Activated CD4-positive, alpha-beta memory T cell treated with anti-CD3 and anti-CD28 coated beads for 36 hours (primary cell): ENCODE measurements at regions not wholly inside any gene's neighbourhood (a gene's known extent, or its start where the extent isn't known, plus 50 kb on each side); places are given as distances from the start of the nearest gene placed in this dataset.

Experiments
- CTCF ChIA-PET: fragments of 350-600 bp; sonication (Branson Sonifier 250); formaldehyde crosslinking; loops from one replicate; lab custom pipeline; 2021; ENCODE audit warnings: antibody characterized with exemption, inconsistent platforms; lab: Charles Lee
- POLR2A ChIA-PET: fragments of 350-600 bp; sonication (Branson Sonifier 250); formaldehyde crosslinking; loops from one replicate; lab custom pipeline; 2021; ENCODE audit warnings: antibody characterized with exemption; lab: Charles Lee
- DNase-seq: peaks from one replicate; pipeline ENCODE4 v3.0.0-alpha.2; 2020
- H3K27ac Mint-ChIP-seq: one replicate; pipeline ENCODE4 v1.8.0; 2021; ENCODE audit warnings: mixed read lengths
- H3K27me3 Mint-ChIP-seq: one replicate; pipeline ENCODE4 v1.8.0; 2021; ENCODE audit warnings: mixed read lengths
- H3K36me3 Mint-ChIP-seq: one replicate; pipeline ENCODE4 v1.8.0; 2021; ENCODE audit warnings: mixed read lengths
- H3K4me1 Mint-ChIP-seq: one replicate; pipeline ENCODE4 v1.8.0; 2021; ENCODE audit warnings: low read depth, mixed read lengths
- H3K4me3 Mint-ChIP-seq: one replicate; pipeline ENCODE4 v1.8.0; 2021; ENCODE audit warnings: mild to moderate bottlenecking, mixed read lengths
- H3K9me3 Mint-ChIP-seq: one replicate; pipeline ENCODE4 v1.8.0; 2021; ENCODE audit warnings: mixed read lengths
- intact Hi-C: fragments of 100-400 bp; cut with micrococcal nuclease; formaldehyde crosslinking; loops from one replicate; pipeline ENCODE4 v1.15.1; 2023

GRCh38 chr6:14738497-14738896 is 507.4 kb upstream of the JARID2 start:
- ChIA-PET CTCF (no interaction called here), POLR2A (interaction anchor here (0.6 to 6.2 kb wide), 3 partner anchors 16 to 138 kb away, joined by 3 to 84 read pairs (median 3); no protein-coding TSS in a partner anchor)
- Mint-ChIP-seq H3K36me3 (peaks cover 29% of the 10 kb centered on the region), H3K27me3 (no peaks in the 10 kb centered on the region), H3K9me3 (no peaks in the 10 kb centered on the region), H3K4me1 (peaks cover 92% of the 10 kb centered on the region), H3K4me3 (no peak overlapping the region), H3K27ac (peak overlapping the region; percentile 98)
- intact Hi-C loops, result loop anchor here (10.0 kb wide), 4 partner anchors 696 to 1956 kb away; no protein-coding TSS in a partner anchor
- DNase-seq, result no peak

GRCh38 chr6:14738933-14739332 is 506.9 kb upstream of the JARID2 start:
- Mint-ChIP-seq H3K9me3 (no peaks in the 10 kb centered on the region), H3K27ac (peak overlapping the region; percentile 98), H3K36me3 (peaks cover 29% of the 10 kb centered on the region), H3K4me3 (no peak overlapping the region), H3K27me3 (no peaks in the 10 kb centered on the region), H3K4me1 (peaks cover 92% of the 10 kb centered on the region)
- intact Hi-C loops, result loop anchor here (10.0 kb wide), 4 partner anchors 696 to 1956 kb away; no protein-coding TSS in a partner anchor
- POLR2A ChIA-PET, result interaction anchor here (1.2 to 6.2 kb wide), 2 partner anchors 16 to 134 kb away, joined by 3 to 84 read pairs; no protein-coding TSS in a partner anchor
- CTCF ChIA-PET, result no interaction called here
- DNase-seq, result no peak

- DNase-seq, result no peak
- ChIA-PET POLR2A (interaction anchor here (3.2 kb wide), 1 partner anchor 135 kb away, joined by 15 read pairs; no protein-coding TSS in a partner anchor), CTCF (no interaction called here)
- H3K27ac Mint-ChIP-seq, result peak overlapping the region; percentile 98
- peaks cover 91% of the 10 kb centered on the region for H3K4me1 Mint-ChIP-seq
- H3K36me3 Mint-ChIP-seq, result peaks cover 25% of the 10 kb centered on the region
- peak overlapping the region; percentile 11 for H3K4me3 Mint-ChIP-seq
- no peaks in the 10 kb centered on the region for H3K27me3 Mint-ChIP-seq
- intact Hi-C loops, result loop anchor here (10.0 kb wide), 4 partner anchors 695 to 1955 kb away; no protein-coding TSS in a partner anchor
- no peaks in the 10 kb centered on the region for H3K9me3 Mint-ChIP-seq
Measured at GRCh38 chr6:14739827-14740226, 506.0 kb upstream of the JARID2 start.

GRCh38 chr6:14742171-14742570 is 503.7 kb upstream of the JARID2 start:
- H3K27ac Mint-ChIP-seq, result peak overlapping the region; percentile 98
- intact Hi-C loops, result no loop called here
- H3K4me1 Mint-ChIP-seq, result peaks cover 84% of the 10 kb centered on the region
- ChIA-PET POLR2A (interaction anchor here (1.0 to 3.2 kb wide), 4 partner anchors 10 to 133 kb away, joined by 3 to 15 read pairs (median 4); no protein-coding TSS in a partner anchor), CTCF (interaction anchor here (0.8 kb wide), 1 partner anchor 135 kb away, joined by 3 read pairs; no protein-coding TSS in a partner anchor)
- no peaks in the 10 kb centered on the region for H3K27me3 Mint-ChIP-seq
- peak overlapping the region; percentile 58 for H3K4me3 Mint-ChIP-seq
- DNase-seq, result no peak
- H3K36me3 Mint-ChIP-seq, result peaks cover 25% of the 10 kb centered on the region
- H3K9me3 Mint-ChIP-seq, result no peaks in the 10 kb centered on the region

GRCh38 chr6:14742680-14743079 is 503.2 kb upstream of the JARID2 start:
- peaks cover 83% of the 10 kb centered on the region for H3K4me1 Mint-ChIP-seq
- intact Hi-C loops, result loop anchor here (1.0 kb wide), 3 partner anchors 7 to 45 kb away; no protein-coding TSS in a partner anchor
- no peaks in the 10 kb centered on the region for H3K27me3 Mint-ChIP-seq
- no peaks in the 10 kb centered on the region for H3K9me3 Mint-ChIP-seq
- ChIA-PET CTCF (interaction anchor here (0.8 to 1.8 kb wide), 2 partner anchors 43 to 134 kb away, joined by 3 to 5 read pairs; no protein-coding TSS in a partner anchor), POLR2A (interaction anchor here (1.1 to 3.2 kb wide), 4 partner anchors 8 to 133 kb away, joined by 3 to 15 read pairs (median 8); no protein-coding TSS in a partner anchor)
- H3K27ac Mint-ChIP-seq, result peak overlapping the region; percentile 98
- peak overlapping the region; percentile 58 for H3K4me3 Mint-ChIP-seq
- DNase-seq, result no peak
- peaks cover 25% of the 10 kb centered on the region for H3K36me3 Mint-ChIP-seq

GRCh38 chr6:14743144-14743473 is 502.8 kb upstream of the JARID2 start:
- H3K27me3 Mint-ChIP-seq, result no peaks in the 10 kb centered on the region

GRCh38 chr6:14743474-14744211 is 502.2 kb upstream of the JARID2 start:
- H3K27me3 Mint-ChIP-seq, result no peaks in the 10 kb centered on the region
- intact Hi-C loops, result loop anchor here (1.0 kb wide), 4 partner anchors 8 to 132 kb away; no protein-coding TSS in a partner anchor
- H3K9me3 Mint-ChIP-seq, result no peaks in the 10 kb centered on the region
- ChIA-PET CTCF (interaction anchor here (1.0 to 1.8 kb wide), 5 partner anchors 11 to 133 kb away, joined by 3 to 5 read pairs (median 3); no protein-coding TSS in a partner anchor), POLR2A (interaction anchor here (0.8 to 2.0 kb wide), 8 partner anchors 9 to 134 kb away, joined by 4 to 12 read pairs (median 6); no protein-coding TSS in a partner anchor)
- peak; percentile 93 for DNase-seq
- H3K4me3 Mint-ChIP-seq, result peak overlapping the region; percentile 58
- peaks cover 25% of the 10 kb centered on the region for H3K36me3 Mint-ChIP-seq
- peaks cover 83% of the 10 kb centered on the region for H3K4me1 Mint-ChIP-seq
- peak overlapping the region; percentile 98 for H3K27ac Mint-ChIP-seq

More at GRCh38 chr6:14743144-14743473, 502.8 kb upstream of the JARID2 start:
- Mint-ChIP-seq H3K9me3 (no peaks in the 10 kb centered on the region), H3K4me1 (peaks cover 84% of the 10 kb centered on the region), H3K27ac (peak overlapping the region; percentile 98), H3K4me3 (peak overlapping the region; percentile 58), H3K36me3 (peaks cover 25% of the 10 kb centered on the region)
- POLR2A ChIA-PET, result interaction anchor here (1.1 to 2.0 kb wide), 6 partner anchors 8 to 130 kb away, joined by 4 to 12 read pairs (median 6); no protein-coding TSS in a partner anchor
- CTCF ChIA-PET, result interaction anchor here (1.0 to 1.8 kb wide), 4 partner anchors 12 to 134 kb away, joined by 3 to 5 read pairs (median 4); no protein-coding TSS in a partner anchor
- DNase-seq, result peak; percentile 44
- intact Hi-C loops, result loop anchor here (1.0 kb wide), 3 partner anchors 8 to 44 kb away; no protein-coding TSS in a partner anchor

GRCh38 chr6:14744212-14744556 is 501.7 kb upstream of the JARID2 start:
- Mint-ChIP-seq H3K4me3 (peak overlapping the region; percentile 20), H3K27me3 (no peaks in the 10 kb centered on the region), H3K9me3 (no peaks in the 10 kb centered on the region), H3K27ac (peak overlapping the region; percentile 98), H3K4me1 (peaks cover 83% of the 10 kb centered on the region), H3K36me3 (peaks cover 25% of the 10 kb centered on the region)
- ChIA-PET POLR2A (interaction anchor here (0.7 to 2.0 kb wide), 9 partner anchors 9 to 364 kb away, joined by 4 to 12 read pairs (median 6); no protein-coding TSS in a partner anchor), CTCF (interaction anchor here (1.0 to 1.8 kb wide), 5 partner anchors 11 to 133 kb away, joined by 3 to 5 read pairs (median 3); no protein-coding TSS in a partner anchor)
- intact Hi-C loops, result loop anchor here (1.0 kb wide), 1 partner anchor 131 kb away; no protein-coding TSS in a partner anchor
- DNase-seq, result no peak

- intact Hi-C loops, result no loop called here
- CTCF ChIA-PET, result no interaction called here
- POLR2A ChIA-PET, result interaction anchor here (1.5 to 3.2 kb wide), 3 partner anchors 13 to 501 kb away, joined by 5 to 59 read pairs (median 33); no protein-coding TSS in a partner anchor
- no peak for DNase-seq
- H3K9me3 Mint-ChIP-seq, result no peaks in the 10 kb centered on the region
- no peak overlapping the region for H3K4me3 Mint-ChIP-seq
- H3K27ac Mint-ChIP-seq, result peak overlapping the region; percentile 92
- H3K4me1 Mint-ChIP-seq, result peaks cover 80% of the 10 kb centered on the region
- peaks cover 9% of the 10 kb centered on the region for H3K36me3 Mint-ChIP-seq
- H3K27me3 Mint-ChIP-seq, result no peaks in the 10 kb centered on the region
Measured at GRCh38 chr6:14746139-14746837, 499.6 kb upstream of the JARID2 start.

- H3K36me3 Mint-ChIP-seq, result no peaks in the 10 kb centered on the region
- peak overlapping the region; percentile 92 for H3K27ac Mint-ChIP-seq
- H3K4me3 Mint-ChIP-seq, result peak overlapping the region; percentile 12
- DNase-seq, result peak; percentile 75
- H3K27me3 Mint-ChIP-seq, result no peaks in the 10 kb centered on the region
- peaks cover 73% of the 10 kb centered on the region for H3K4me1 Mint-ChIP-seq
- ChIA-PET POLR2A (interaction anchor here (0.6 to 3.2 kb wide), 10 partner anchors 15 to 501 kb away, joined by 3 to 59 read pairs (median 5); partner anchors contain the start of gene JARID2), CTCF (interaction anchor here (0.6 to 1.5 kb wide), 6 partner anchors 14 to 435 kb away, joined by 3 to 9 read pairs (median 3); no protein-coding TSS in a partner anchor)
- intact Hi-C loops, result loop anchor here (1.0 to 2.0 kb wide), 3 partner anchors 15 to 553 kb away; no protein-coding TSS in a partner anchor
- no peaks in the 10 kb centered on the region for H3K9me3 Mint-ChIP-seq
Measured at GRCh38 chr6:14747881-14748520, 497.9 kb upstream of the JARID2 start.
